ENCODE measurements at regions not wholly inside any gene's neighbourhood (a gene's known extent, or its start where the extent isn't known, plus 50 kb on each side); places are given as distances from the start of the nearest gene placed in this dataset.

- TF ChIP-seq CTCF (IDR thresholded peaks at IDR 0.05 in 8 of 11, conservative IDR thresholded peaks at IDR 0.05 in 3 of 11), result no peak
- no peak for TF ChIP-seq POLR2A (IDR thresholded peaks at IDR 0.05)
- TF ChIP-seq POLR2AphosphoS5 (IDR thresholded peaks at IDR 0.05), result no peak
Measured at GRCh38 chr4:104795264-104795939, 300.7 kb upstream of the CXXC4 start.
